ENCODE measurements at regions not wholly inside any gene's neighbourhood (a gene's known extent, or its start where the extent isn't known, plus 50 kb on each side); places are given as distances from the start of the nearest gene placed in this dataset.

DNA sequence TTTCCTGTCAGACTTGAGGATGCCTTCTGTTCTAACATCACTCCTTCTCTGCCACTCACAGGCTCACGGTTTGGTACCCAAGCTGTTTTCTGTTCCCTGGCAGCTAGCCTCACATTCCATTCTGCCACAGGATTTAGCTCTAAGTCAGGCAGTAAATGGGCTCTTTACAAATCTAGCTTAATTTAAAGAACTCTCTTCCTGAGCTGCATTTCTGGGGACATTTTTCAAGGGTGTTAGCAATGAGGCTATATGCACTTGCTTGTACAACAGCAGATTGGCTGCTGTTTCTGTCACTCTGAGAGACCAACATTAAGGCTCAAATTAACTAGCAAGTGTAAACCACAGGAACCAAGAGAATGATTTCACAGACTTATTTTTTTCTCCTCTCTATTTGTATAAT, 337.8 kb upstream of the NOCT start:
- H3K4me3 ChIP-seq: no peak overlapping the region
- H3K9me3 ChIP-seq: no peaks in the 10 kb centered on the region
- intact Hi-C loops (cut with DNase I): no loop called here
- no peak for DNase-seq (ENCODE audit: extremely low spot score)
- 42% methylated on average over 1 of the region's 1 CpG for WGBS
- H3K4me1 ChIP-seq: peaks cover 7 to 13% (median 8%) of the 10 kb centered on the region in 4 donors
- no peaks in the 10 kb centered on the region for H3K36me3 ChIP-seq
- no peak overlapping the region for H3K27ac ChIP-seq (replicated peaks in 1 of 4)
- H3K27me3 ChIP-seq: no peaks in the 10 kb centered on the region
- TF ChIP-seq EP300 (IDR thresholded peaks at IDR 0.05): no peak
- no peak for TF ChIP-seq POLR2A (IDR thresholded peaks at IDR 0.05; ENCODE audit: low read depth)
- TF ChIP-seq, protein P1, sequence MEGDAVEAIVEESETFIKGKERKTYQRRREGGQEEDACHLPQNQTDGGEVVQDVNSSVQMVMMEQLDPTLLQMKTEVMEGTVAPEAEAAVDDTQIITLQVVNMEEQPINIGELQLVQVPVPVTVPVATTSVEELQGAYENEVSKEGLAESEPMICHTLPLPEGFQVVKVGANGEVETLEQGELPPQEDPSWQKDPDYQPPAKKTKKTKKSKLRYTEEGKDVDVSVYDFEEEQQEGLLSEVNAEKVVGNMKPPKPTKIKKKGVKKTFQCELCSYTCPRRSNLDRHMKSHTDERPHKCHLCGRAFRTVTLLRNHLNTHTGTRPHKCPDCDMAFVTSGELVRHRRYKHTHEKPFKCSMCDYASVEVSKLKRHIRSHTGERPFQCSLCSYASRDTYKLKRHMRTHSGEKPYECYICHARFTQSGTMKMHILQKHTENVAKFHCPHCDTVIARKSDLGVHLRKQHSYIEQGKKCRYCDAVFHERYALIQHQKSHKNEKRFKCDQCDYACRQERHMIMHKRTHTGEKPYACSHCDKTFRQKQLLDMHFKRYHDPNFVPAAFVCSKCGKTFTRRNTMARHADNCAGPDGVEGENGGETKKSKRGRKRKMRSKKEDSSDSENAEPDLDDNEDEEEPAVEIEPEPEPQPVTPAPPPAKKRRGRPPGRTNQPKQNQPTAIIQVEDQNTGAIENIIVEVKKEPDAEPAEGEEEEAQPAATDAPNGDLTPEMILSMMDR (IDR thresholded peaks at IDR 0.05): no peak
- TF ChIP-seq POLR2AphosphoS5 (IDR thresholded peaks at IDR 0.05): no peak

DNA sequence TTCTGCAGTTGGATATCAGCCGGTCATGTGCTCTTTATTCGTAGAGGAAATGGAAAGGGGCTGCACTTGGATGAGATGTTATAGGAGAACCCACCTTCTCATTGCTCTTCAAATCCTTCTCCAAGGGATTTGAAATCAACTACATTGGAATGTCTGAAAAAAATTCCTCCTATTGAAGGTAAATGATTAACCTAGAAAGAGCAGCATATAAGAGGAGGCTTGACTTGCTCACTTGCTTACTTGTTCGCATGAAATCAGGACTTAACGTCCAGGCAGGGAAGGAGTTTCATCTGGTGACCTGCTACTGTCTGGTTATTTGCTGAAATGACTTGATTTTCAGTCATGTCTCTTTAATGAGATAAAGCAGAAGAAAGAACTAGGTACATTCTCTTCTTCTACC, 338.4 kb upstream of the NOCT start:
- no peak for DNase-seq (ENCODE audit: extremely low spot score)
- Histone ChIP-seq H3K27ac (replicated peaks in 1 of 4) (no peak overlapping the region), H3K36me3 (no peaks in the 10 kb centered on the region), H3K27me3 (no peaks in the 10 kb centered on the region), H3K4me3 (no peak overlapping the region), H3K9me3 (no peaks in the 10 kb centered on the region), H3K4me1 (peaks cover 6 to 13% (median 7%) of the 10 kb centered on the region in 4 donors)
- TF ChIP-seq POLR2AphosphoS5 (IDR thresholded peaks at IDR 0.05): no peak
- no peak for TF ChIP-seq EP300 (IDR thresholded peaks at IDR 0.05)
- TF ChIP-seq POLR2A (IDR thresholded peaks at IDR 0.05; ENCODE audit: low read depth): no peak
- TF ChIP-seq, protein P1 (IDR thresholded peaks at IDR 0.05): no peak
- 91% methylated on average over 4 of the region's 4 CpGs for WGBS
- intact Hi-C loops (cut with DNase I): no loop called here

DNA sequence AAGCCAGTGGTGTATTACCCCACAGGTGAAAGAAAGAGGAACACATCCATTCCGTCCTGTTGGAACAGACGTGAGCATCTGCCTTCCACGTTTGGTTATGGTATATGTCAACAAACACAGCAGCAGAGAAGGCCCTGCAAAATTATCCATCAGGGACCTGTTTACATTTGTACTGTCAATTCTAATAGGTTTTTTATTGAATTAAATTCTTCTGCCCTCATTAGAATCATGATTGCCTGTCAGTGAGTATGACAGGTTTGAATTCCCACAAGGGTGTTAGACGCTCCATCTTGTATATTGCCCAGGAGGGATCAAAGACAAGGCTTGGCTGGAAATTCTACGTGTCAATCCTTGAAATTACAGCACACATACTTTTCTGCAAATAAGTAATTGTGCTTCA, 339.9 kb upstream of the NOCT start:
- peaks cover 1 to 13% (median 3%) of the 10 kb centered on the region in 4 donors for H3K4me1 ChIP-seq
- TF ChIP-seq EP300 (IDR thresholded peaks at IDR 0.05): no peak
- TF ChIP-seq, protein P1 (IDR thresholded peaks at IDR 0.05): no peak
- intact Hi-C loops (cut with DNase I): no loop called here

DNA sequence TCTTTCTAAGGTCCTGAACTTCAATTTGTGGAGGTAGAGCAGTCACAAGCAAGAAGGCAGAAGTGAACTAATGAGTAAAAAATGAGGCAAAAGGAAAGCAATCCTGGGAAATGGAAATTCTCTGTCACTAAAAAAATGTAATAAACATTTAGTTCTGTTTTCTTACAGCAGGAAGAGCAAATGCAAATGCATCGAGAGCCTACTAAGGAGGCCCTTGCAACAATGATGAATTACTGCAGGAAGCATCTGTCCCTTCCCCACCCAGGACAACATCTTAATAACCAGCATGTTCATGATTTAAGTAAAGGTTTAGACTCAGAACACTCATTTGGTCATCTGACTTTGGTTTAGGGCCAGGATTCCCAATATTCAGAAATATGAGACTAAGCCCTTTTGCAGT, 341.4 kb upstream of the NOCT start:
- WGBS: 38% methylated on average over 1 of the region's 1 CpG
- intact Hi-C loops (cut with DNase I): no loop called here
- Histone ChIP-seq H3K36me3 (no peaks in the 10 kb centered on the region), H3K27ac (replicated peaks in 1 of 4) (no peak overlapping the region), H3K4me3 (no peak overlapping the region), H3K4me1 (peaks cover 0 to 13% (median 2%) of the 10 kb centered on the region in 4 donors), H3K9me3 (no peaks in the 10 kb centered on the region), H3K27me3 (no peaks in the 10 kb centered on the region)
- TF ChIP-seq POLR2AphosphoS5 (IDR thresholded peaks at IDR 0.05) (no peak), POLR2A (IDR thresholded peaks at IDR 0.05; ENCODE audit: low read depth) (no peak), EP300 (IDR thresholded peaks at IDR 0.05) (no peak)
- TF ChIP-seq, protein P1 (IDR thresholded peaks at IDR 0.05): no peak
- no peak for DNase-seq (ENCODE audit: extremely low spot score)

More for the DNA sequence above, 339.9 kb upstream of the NOCT start:
- no peak overlapping the region for H3K27ac ChIP-seq (replicated peaks in 1 of 4)
- no peaks in the 10 kb centered on the region for H3K9me3 ChIP-seq
- H3K4me3 ChIP-seq: no peak overlapping the region
- no peak for DNase-seq (ENCODE audit: extremely low spot score)
- no peaks in the 10 kb centered on the region for H3K36me3 ChIP-seq
- WGBS: 95% methylated on average over 5 of the region's 5 CpGs
- H3K27me3 ChIP-seq: no peaks in the 10 kb centered on the region

DNA sequence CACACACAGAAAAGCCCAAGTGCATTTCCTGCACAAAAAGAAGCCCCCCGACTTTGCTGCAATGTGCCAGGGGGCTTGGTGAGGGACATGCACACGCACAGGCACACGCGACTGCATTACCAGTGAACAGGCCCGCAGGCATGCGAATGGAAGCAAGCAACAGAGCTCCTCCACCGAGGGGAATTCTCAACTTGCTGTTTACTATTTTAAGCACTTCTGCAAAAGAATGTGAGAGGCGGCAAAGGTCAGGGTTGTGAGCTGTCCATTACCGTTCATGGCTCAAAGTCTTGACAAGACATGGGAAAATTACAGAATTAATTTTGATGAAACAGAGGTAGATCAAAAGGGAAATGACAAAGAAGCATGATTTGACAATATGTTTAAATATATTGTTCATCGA, 342.5 kb upstream of the NOCT start:
- intact Hi-C loops (cut with DNase I): no loop called here
- WGBS: 78% methylated on average over 9 of the region's 10 CpGs

More for the DNA sequence above, 342.5 kb upstream of the NOCT start:
- TF ChIP-seq, protein P1 (IDR thresholded peaks at IDR 0.05): no peak
- TF ChIP-seq POLR2A (IDR thresholded peaks at IDR 0.05; ENCODE audit: low read depth) (no peak), EP300 (IDR thresholded peaks at IDR 0.05) (no peak), POLR2AphosphoS5 (IDR thresholded peaks at IDR 0.05) (no peak)
- Histone ChIP-seq H3K27ac (replicated peaks in 1 of 4) (no peak overlapping the region), H3K4me3 (no peak overlapping the region), H3K9me3 (no peaks in the 10 kb centered on the region), H3K36me3 (no peaks in the 10 kb centered on the region), H3K4me1 (peaks cover 0 to 13% (median 2%) of the 10 kb centered on the region in 4 donors), H3K27me3 (no peaks in the 10 kb centered on the region)
- no peak for DNase-seq (ENCODE audit: extremely low spot score)

Data from esophagus muscularis mucosa (tissue), 4 donors.